Skin of body (tissue), 1 donor: ENCODE measurements at regions not wholly inside any gene's neighbourhood (a gene's known extent, or its start where the extent isn't known, plus 50 kb on each side); places are given as distances from the start of the nearest gene placed in this dataset.
"Not testable (repeated sequence)": the region's sequence is repeated elsewhere in the genome, so short reads cannot be mapped to it uniquely, and the experiment has no call there.

ENCODE experiments used
- DNase-seq: peaks from one replicate; lab custom pipeline; 2025; lab: John Stamatoyannopoulos, UW

DNA sequence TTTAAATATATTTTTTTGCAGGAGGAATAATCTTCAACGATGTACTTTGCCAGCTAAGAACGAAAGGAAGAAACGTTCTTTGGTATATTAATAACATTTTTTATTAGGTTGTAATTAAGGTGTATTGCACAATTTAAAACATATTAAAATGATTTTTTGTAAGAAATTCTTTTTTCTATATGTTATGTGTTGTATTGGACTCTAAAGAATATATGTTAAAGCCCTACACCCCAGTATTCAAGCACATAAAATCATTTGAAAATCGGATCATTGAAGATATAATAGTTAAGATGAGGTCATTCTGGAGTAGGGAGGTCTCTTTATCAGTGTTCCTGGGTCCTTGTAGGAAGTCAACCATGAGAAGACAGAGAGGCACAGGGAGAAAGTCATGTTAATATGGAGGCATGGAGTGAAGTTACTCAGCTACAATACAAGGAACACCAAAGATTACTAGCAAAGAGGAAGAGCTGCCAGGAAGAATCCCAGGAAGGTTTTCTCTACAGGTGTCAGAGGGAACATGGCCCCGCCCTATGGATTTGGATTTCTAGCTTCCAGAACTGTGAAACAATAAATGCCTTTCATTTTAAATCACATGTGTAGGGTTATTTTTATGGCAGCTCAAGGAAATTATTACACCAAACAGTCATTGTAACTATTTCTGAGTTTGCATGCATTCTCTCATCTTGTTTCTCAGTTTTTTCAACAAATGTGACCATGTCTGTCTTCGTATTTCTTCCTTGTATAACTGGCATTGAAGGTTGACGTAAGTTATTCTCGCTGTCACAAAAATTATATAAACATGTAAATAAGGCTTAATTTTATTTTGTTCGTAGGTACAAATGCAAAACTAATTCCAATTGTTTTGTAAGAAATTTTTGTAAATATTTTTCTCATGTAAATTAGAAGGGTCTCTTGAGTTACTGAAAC is 75.4 kb upstream of the VPREB1 start:
- no peak for DNase-seq

- DNase-seq: no peak
Observed at GRCh38 chr22:22168190-22168940, 76.2 kb upstream of the VPREB1 start.

- no peak for DNase-seq
Observed at GRCh38 chr22:22167791-22168189, 76.8 kb upstream of the VPREB1 start.

GRCh38 chr22:22166941-22167713 is 77.5 kb upstream of the VPREB1 start:
- DNase-seq: no peak

DNA sequence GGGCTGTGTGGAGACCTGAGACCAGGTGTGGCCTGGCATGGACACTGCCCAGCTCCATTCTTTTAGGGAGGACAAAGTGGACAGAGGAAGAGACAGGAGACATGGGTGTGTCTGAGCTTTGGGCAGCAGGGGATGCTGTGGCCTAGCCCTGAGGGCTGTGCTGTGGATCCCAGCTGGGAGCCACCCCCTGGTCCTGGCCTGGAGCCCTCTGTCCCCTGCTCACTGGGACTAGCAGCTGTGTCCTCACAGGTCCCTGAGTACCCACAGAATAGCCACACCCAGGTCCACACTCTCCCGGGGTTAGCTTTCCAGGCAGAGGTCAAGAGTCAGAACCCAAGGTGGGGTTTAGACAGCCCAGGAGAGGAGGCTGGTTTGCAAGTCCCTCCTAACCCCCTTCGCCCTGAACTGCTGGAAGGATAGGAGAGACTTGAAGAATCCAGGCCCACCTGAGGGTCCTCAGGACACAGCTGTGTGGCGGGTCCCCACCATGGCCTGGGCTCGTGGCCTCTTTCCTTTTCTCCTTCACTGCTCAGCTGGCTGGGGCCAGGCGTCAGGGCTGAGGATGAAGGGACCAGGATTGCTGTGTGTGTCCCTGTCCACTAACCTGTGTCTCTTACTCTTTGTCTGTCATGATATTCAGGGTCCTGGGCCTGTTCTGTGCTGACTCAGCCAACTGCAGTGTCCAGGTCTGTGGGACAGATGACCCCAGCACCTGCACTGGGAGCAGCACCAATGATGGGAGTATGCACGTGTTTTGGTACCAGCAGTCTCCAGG is 78.5 kb upstream of the VPREB1 start:
- no peak for DNase-seq

DNA sequence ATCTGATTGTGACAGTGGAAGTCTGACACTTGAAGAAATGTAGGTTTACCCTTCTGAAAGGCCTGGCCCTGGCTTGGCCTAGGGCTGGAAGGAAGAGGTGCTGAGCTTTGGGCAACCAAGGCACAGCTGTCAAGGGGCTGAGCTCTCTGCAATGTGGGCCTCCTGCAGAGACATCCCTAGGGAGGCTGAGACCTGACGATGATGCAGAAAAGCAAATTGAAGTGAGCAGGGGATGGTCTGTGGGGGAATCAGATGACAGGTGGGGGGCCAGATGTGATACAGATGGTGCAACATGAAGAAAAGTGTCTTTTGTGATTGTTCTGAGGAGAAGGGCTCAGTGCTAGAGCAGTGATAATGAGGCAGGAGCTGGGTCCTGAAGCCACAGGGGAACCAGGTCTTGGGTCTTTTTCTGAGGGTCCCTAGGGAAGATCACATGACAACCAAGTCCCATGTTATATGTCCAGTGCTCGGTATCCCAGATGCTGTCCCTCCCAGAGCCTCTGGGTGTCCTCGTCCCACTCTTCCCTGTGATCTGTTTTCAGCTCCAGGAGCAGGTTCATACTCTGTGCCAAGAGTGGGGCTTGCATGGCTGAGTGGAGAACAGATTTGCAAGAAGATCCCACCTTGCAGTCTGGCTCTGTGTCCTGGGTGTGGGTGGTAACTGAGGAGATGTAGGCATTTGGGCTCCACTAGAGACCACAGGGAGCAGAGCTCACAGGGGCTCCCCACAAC is 79.9 kb upstream of the VPREB1 start:
- no peak for DNase-seq

DNA sequence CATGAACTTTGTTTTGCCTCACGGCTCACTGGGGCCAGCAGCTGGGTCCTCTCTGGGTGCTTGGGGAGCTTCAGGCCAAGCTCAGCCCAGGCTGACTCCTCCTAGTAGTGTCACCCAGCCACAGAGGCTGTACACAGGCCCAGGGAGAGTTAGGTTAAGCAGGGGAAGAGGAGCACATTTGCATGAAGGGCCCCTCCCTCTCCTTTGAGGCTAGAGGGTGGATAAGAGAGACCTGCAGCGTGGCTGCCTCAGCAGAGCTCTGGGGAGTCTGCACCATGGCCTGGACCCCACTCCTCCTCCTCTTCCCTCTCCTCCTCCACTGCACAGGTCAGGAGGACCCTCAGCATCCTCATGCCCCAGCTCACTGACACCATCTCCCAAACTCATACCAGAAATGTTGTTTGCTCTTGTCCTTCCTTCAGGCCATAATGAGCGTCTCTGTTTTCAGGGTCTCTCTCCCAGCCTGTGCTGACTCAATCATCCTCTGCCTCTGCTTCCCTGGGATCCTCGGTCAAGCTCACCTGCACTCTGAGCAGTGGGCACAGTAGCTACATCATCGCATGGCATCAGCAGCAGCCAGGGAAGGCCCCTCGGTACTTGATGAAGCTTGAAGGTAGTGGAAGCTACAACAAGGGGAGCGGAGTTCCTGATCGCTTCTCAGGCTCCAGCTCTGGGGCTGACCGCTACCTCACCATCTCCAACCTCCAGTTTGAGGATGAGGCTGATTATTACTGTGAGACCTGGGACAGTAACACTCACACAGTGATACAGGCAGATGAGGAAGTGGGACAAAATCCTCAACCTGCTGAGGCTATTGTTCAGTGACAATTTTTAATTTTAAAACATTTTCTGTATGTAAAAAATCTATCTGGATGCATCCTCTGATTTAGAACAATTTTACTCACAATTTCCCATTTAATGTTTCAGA is 82.4 kb upstream of the VPREB1 start:
- no peak for DNase-seq

DNA sequence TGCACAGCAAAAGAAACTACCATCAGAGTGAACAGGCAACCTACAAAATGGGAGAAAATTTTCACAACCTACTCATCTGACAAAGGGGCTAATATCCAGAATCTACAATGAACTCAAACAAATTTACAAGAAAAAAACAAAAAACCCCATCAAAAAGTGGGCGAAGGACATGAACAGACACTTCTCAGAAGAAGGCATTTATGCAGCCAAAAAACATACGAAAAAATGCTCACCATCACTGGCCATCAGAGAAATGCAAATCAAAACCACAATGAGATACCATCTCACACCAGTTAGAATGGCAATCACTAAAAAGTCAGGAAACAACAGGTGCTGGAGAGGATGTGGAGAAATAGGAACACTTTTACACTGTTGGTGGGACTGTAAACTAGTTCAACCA is 83.8 kb upstream of the VPREB1 start:
- not testable (repeated sequence) for DNase-seq

DNA sequence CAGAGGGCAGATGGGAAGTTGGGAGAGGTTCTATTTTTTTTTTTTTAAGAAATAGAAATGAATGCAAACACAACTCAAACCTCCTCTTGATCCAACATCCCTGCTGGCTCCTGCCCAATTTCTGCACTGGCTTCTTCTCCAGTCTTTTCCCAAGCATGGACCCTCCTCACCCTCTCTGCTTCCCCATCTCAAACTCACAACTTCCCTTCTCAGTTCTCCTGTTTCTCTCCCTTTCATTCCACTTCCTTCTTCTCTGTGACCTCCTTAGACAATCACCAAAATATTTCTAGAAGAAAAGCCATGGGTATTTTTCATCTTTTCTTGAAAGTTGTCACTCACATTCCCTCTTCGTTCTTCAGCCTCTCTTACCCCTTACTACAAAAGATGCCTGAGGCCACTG is 85.2 kb upstream of the VPREB1 start:
- DNase-seq: no peak

GRCh38 chr22:22158965-22159364 is 85.6 kb upstream of the VPREB1 start:
- DNase-seq: no peak

- DNase-seq: no peak
Observed at GRCh38 chr22:22158207-22158816, 86.3 kb upstream of the VPREB1 start.

DNA sequence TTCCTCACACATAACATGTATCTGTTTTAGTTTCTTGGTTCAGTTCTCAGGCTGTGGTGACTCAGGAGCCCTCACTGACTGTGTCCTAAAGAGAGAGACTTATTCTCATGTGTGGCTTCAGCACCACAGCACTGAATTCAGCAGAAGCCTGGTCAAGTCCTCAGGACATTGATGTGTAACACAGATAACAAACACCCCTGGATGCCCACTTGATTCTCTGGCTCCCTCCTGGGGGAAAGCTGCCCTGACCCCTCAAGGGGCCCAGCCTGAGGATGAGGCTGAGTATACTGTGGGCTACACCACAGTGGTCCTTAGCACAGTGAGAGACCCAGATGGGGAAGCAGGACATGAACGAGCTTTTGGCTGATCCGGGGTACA is 87.2 kb upstream of the VPREB1 start:
- DNase-seq: no peak

DNA sequence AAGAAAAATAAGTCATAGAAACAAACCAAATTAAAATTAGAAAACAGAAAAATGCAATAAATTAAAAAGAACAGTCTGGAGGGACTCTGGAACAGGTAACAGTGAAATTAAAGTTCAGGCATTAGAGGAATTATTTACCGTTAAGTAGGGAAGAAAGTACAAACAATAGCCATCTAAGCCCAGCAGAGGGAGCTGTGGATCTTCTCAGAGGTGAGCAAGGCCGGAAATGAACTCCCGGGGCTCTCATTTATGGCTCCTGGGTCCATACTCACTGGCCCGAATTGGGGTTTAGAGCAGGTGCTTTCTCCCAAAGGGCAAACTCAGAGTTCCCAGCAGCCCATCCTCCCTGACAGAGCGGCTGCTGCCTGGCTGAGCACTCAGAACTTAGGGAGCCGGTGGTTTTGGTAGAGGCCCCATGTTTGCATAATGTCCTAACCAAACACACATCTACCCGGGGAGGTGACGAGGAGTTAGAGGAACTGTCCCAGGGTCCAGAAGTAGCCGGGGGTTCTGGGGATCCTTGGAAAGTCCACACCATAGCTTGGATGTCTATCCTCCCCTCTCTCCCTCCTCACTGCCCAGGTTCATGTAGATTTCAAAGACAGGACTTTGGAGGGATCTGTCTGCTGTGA is 87.8 kb upstream of the VPREB1 start:
- DNase-seq: no peak

GRCh38 chr22:22156348-22156715 is 88.3 kb upstream of the VPREB1 start:
- no peak for DNase-seq

GRCh38 chr22:22155607-22156006 is 89.0 kb upstream of the VPREB1 start:
- DNase-seq: no peak

- DNase-seq: no peak
Observed at GRCh38 chr22:22155146-22155545, 89.4 kb upstream of the VPREB1 start.

- no peak for DNase-seq
Observed at GRCh38 chr22:22154040-22154439, 90.5 kb upstream of the VPREB1 start.

DNA sequence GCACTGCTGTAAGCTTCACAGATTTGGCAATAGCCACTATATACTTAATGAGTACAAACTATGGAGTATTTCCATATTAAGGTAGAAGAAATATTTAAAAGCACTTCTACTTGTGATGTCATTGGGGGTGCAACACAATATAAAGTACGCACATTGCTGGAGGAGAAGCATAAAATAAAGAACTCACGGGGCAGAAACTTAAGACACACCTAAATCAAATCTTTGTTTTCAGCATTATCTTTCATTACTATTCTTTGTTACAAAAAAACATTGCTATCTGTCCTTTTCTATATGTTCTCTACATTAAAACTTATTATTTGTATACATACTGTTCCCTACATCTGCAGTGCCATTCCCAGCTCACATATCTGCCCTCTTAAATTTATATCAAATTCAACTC is 93.3 kb upstream of the VPREB1 start:
- DNase-seq: no peak

DNA sequence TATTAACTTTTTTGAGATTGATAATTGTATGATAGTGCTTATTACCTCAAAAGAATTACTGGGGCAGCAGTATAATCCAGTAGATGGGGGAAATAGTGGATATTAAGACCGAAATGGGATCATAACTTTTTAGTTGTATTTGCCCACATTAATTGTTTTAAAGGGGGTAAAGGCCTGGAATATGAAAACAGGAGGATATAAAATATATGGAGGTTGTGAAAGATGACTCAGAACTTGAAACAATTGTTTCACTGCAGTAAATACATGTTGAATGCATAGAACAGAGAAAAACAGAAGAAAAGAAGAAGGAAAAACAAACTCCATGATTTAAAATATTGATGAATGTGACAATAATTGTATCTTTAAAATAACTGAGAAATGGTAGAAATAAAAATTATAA is 94.1 kb upstream of the VPREB1 start:
- DNase-seq: no peak
